Trophoblast cell (in vitro differentiated cells and primary cell): ENCODE measurements at regions not wholly inside any gene's neighbourhood (a gene's known extent, or its start where the extent isn't known, plus 50 kb on each side); places are given as distances from the start of the nearest gene placed in this dataset.
A peak's percentile ranks its signal among the peaks of the same experiment; 100 is the strongest.

Source experiments
- DNase-seq, 2 donors: peaks; one replicate each; pipeline ENCODE4 v3.0.0-alpha.2; 2016
- H2AFZ ChIP-seq: 2 replicates; pipeline ENCODE4 v1.6.1; 2013; ENCODE audit warnings: low read length, moderate library complexity, mild to moderate bottlenecking; ENCODE audit not compliant: insufficient read depth, poor library complexity
- H2AK5ac ChIP-seq: 2 replicates; pipeline ENCODE4 v1.6.1; 2013; ENCODE audit warnings: mild to moderate bottlenecking, low read length
- H2BK120ac ChIP-seq: 2 replicates; pipeline ENCODE4 v1.6.1; 2013; ENCODE audit warnings: low read length, mild to moderate bottlenecking, moderate library complexity; ENCODE audit not compliant: insufficient read depth, poor library complexity
- H2BK12ac ChIP-seq: 2 replicates; pipeline ENCODE4 v1.6.1; 2013; ENCODE audit warnings: mild to moderate bottlenecking, low read length, moderate library complexity
- H2BK5ac ChIP-seq: 2 replicates; pipeline ENCODE4 v1.6.1; 2013; ENCODE audit warnings: low read length, low read depth, moderate library complexity, mild to moderate bottlenecking; ENCODE audit not compliant: poor library complexity
- H3K14ac ChIP-seq: 2 replicates; pipeline ENCODE4 v1.6.1; 2013; ENCODE audit warnings: mild to moderate bottlenecking, low read length
- H3K18ac ChIP-seq: 2 replicates; pipeline ENCODE4 v1.6.1; 2013; ENCODE audit warnings: mild to moderate bottlenecking, low read length
- H3K23ac ChIP-seq: 2 replicates; pipeline ENCODE4 v1.6.1; 2013; ENCODE audit warnings: low read length
- H3K27ac ChIP-seq: 2 replicates; pipeline ENCODE4 v1.5.1; 2013; ENCODE audit warnings: low read depth, mild to moderate bottlenecking, inconsistent platforms, low read length, moderate library complexity
- H3K27me3 ChIP-seq: 2 replicates; pipeline ENCODE4 v1.6.1; 2013; ENCODE audit warnings: inconsistent platforms, mild to moderate bottlenecking, low read length, moderate library complexity; ENCODE audit not compliant: insufficient read depth
- H3K36me3 ChIP-seq, 2 experiments: 1 replicate in 1 of 2; 2 replicates in 1 of 2; pipeline ENCODE4 v1.6.1; 2013; ENCODE audit warnings: low read length in 2 of 2, mild to moderate bottlenecking in 2 of 2, moderate library complexity in 1 of 2; ENCODE audit not compliant: insufficient read depth in 2 of 2, control insufficient read depth in 1 of 2
- H3K4ac ChIP-seq: 2 replicates; pipeline ENCODE4 v1.6.1; 2013; ENCODE audit warnings: low read depth, mild to moderate bottlenecking, low read length, moderate library complexity
- H3K4me1 ChIP-seq, 2 experiments: 1 replicate in 1 of 2; 2 replicates in 1 of 2; pipeline ENCODE4 v1.6.1; 2013; ENCODE audit warnings: low read length in 2 of 2, mild to moderate bottlenecking in 2 of 2, moderate library complexity in 1 of 2; ENCODE audit not compliant: insufficient read depth in 2 of 2, control insufficient read depth in 1 of 2
- H3K4me2 ChIP-seq: 2 replicates; pipeline ENCODE4 v1.6.1; 2013; ENCODE audit warnings: inconsistent platforms, mild to moderate bottlenecking, low read length, moderate library complexity
- H3K4me3 ChIP-seq: 2 replicates; pipeline ENCODE4 v1.5.1; 2013; ENCODE audit warnings: mild to moderate bottlenecking, low read depth, low read length, inconsistent platforms
- H3K79me1 ChIP-seq: one replicate; pipeline ENCODE4 v1.6.1; 2013; ENCODE audit warnings: low read length
- H3K79me2 ChIP-seq: 2 replicates; pipeline ENCODE4 v1.6.1; 2013; ENCODE audit warnings: low read length, mild to moderate bottlenecking; ENCODE audit not compliant: control insufficient read depth, insufficient read depth, poor library complexity
- H3K9ac ChIP-seq: 2 replicates; pipeline ENCODE4 v1.6.1; 2013; ENCODE audit warnings: mild to moderate bottlenecking, low read length
- H3K9me3 ChIP-seq: 2 replicates; pipeline ENCODE4 v1.6.1; 2013; ENCODE audit warnings: low read depth, mild to moderate bottlenecking, control low read depth, inconsistent platforms, low read length; ENCODE audit not compliant: insufficient read depth
- H4K12ac ChIP-seq: 2 replicates; pipeline ENCODE4 v1.6.1; 2013; ENCODE audit warnings: low read depth, mild to moderate bottlenecking, low read length, moderate library complexity
- H4K8ac ChIP-seq: 2 replicates; pipeline ENCODE4 v1.6.1; 2013; ENCODE audit warnings: low read depth, mild to moderate bottlenecking, low read length, moderate library complexity
- H4K91ac ChIP-seq: one replicate; pipeline ENCODE4 v1.6.1; 2013; ENCODE audit warnings: low read depth, mild to moderate bottlenecking, low read length, moderate library complexity
- WGBS: extraction: QIAGEN DNeasy Blood & Tissue Kit; methylation state at CpG from one replicate; pipeline ENCODE4 v1.1.7; 2013; ENCODE audit warnings: missing lambda C conversion rate; ENCODE audit not compliant: insufficient read length, insufficient coverage; ENCODE audit errors: extremely low coverage; 5-methylcytosine and 5-hydroxymethylcytosine counted together

- H3K27me3 ChIP-seq, result no peaks in the 10 kb centered on the region
- H3K79me1 ChIP-seq, result no peaks in the 10 kb centered on the region
- H3K14ac ChIP-seq, result no peak overlapping the region
- DNase-seq, result no peak
- no peak overlapping the region for H2AK5ac ChIP-seq
- H2BK12ac ChIP-seq, result no peak overlapping the region
- no peak overlapping the region for H4K12ac ChIP-seq
- H3K23ac ChIP-seq, result no peak overlapping the region
- no peak overlapping the region for H3K4me3 ChIP-seq
- no peak overlapping the region for H3K4ac ChIP-seq
- H2AFZ ChIP-seq, result no peak overlapping the region
- no peak overlapping the region for H3K27ac ChIP-seq
- H3K4me1 ChIP-seq, result no peaks in the 10 kb centered on the region
- no peaks in the 10 kb centered on the region for H3K9me3 ChIP-seq
- H4K91ac ChIP-seq, result no peak overlapping the region
- H3K4me2 ChIP-seq, result no peak overlapping the region
- H3K9ac ChIP-seq, result no peak overlapping the region
- H2BK120ac ChIP-seq, result no peak overlapping the region
- H3K18ac ChIP-seq, result no peak overlapping the region
- no CpG with 5 or more reads among the region's 5 CpGs for WGBS
- no peaks in the 10 kb centered on the region for H3K79me2 ChIP-seq
- no peak overlapping the region for H2BK5ac ChIP-seq
- no peaks in the 10 kb centered on the region for H3K36me3 ChIP-seq
- no peak overlapping the region for H4K8ac ChIP-seq
Observed at GRCh38 chr5:137564398-137564961, 65.4 kb upstream of the SPOCK1 start.

GRCh38 chr5:137563646-137564397 is 64.7 kb upstream of the SPOCK1 start:
- DNase-seq, result peak in 1 of 2 donors; percentile 17
- Histone ChIP-seq H3K79me1 (no peaks in the 10 kb centered on the region), H4K91ac (no peak overlapping the region), H4K12ac (no peak overlapping the region), H3K4me1 (no peaks in the 10 kb centered on the region), H3K9ac (no peak overlapping the region), H3K79me2 (no peaks in the 10 kb centered on the region), H3K23ac (no peak overlapping the region), H3K36me3 (no peaks in the 10 kb centered on the region), H3K9me3 (no peaks in the 10 kb centered on the region), H3K4ac (no peak overlapping the region), H3K27me3 (no peaks in the 10 kb centered on the region), H3K4me3 (no peak overlapping the region), H2AK5ac (no peak overlapping the region), H3K14ac (no peak overlapping the region), H4K8ac (no peak overlapping the region), H2BK120ac (no peak overlapping the region), H3K4me2 (no peak overlapping the region), H2AFZ (no peak overlapping the region), H2BK12ac (no peak overlapping the region), H3K27ac (no peak overlapping the region), H3K18ac (no peak overlapping the region), H2BK5ac (no peak overlapping the region)
- no CpG with 5 or more reads among the region's 14 CpGs for WGBS

- Histone ChIP-seq H3K4me3 (no peak overlapping the region), H3K27ac (no peak overlapping the region), H3K27me3 (no peaks in the 10 kb centered on the region), H4K12ac (no peak overlapping the region), H4K8ac (no peak overlapping the region), H2BK5ac (no peak overlapping the region), H3K9ac (no peak overlapping the region), H3K4me2 (no peak overlapping the region), H3K4ac (no peak overlapping the region), H4K91ac (no peak overlapping the region), H3K23ac (no peak overlapping the region), H3K4me1 (no peaks in the 10 kb centered on the region), H3K79me2 (no peaks in the 10 kb centered on the region), H3K18ac (no peak overlapping the region), H3K14ac (no peak overlapping the region), H3K36me3 (no peaks in the 10 kb centered on the region), H3K79me1 (no peaks in the 10 kb centered on the region), H2BK12ac (no peak overlapping the region), H3K9me3 (no peaks in the 10 kb centered on the region), H2AK5ac (no peak overlapping the region), H2AFZ (no peak overlapping the region), H2BK120ac (no peak overlapping the region)
- no CpG with 5 or more reads among the region's 2 CpGs for WGBS
- DNase-seq, result no peak
Observed at GRCh38 chr5:137563301-137563645, 64.1 kb upstream of the SPOCK1 start.

- Histone ChIP-seq H2BK120ac (no peak overlapping the region), H2AFZ (no peak overlapping the region), H3K4me2 (no peak overlapping the region), H3K79me2 (no peaks in the 10 kb centered on the region), H3K14ac (no peak overlapping the region), H3K9me3 (peaks cover 2% of the 10 kb centered on the region), H3K4ac (no peak overlapping the region), H3K27me3 (no peaks in the 10 kb centered on the region), H4K91ac (no peak overlapping the region), H4K12ac (no peak overlapping the region), H3K36me3 (no peaks in the 10 kb centered on the region), H3K23ac (no peak overlapping the region), H2AK5ac (no peak overlapping the region), H2BK12ac (no peak overlapping the region), H3K4me1 (no peaks in the 10 kb centered on the region), H3K9ac (no peak overlapping the region), H3K79me1 (no peaks in the 10 kb centered on the region), H3K27ac (no peak overlapping the region), H2BK5ac (no peak overlapping the region), H4K8ac (no peak overlapping the region), H3K4me3 (no peak overlapping the region), H3K18ac (no peak overlapping the region)
- no peak for DNase-seq
Observed at GRCh38 chr5:137561608-137562007, 62.5 kb upstream of the SPOCK1 start.
